HG02798 (cell line): ENCODE measurements at regions not wholly inside any gene's neighbourhood (a gene's known extent, or its start where the extent isn't known, plus 50 kb on each side); places are given as distances from the start of the nearest gene placed in this dataset.
A peak's percentile ranks its signal among the peaks of the same experiment; 100 is the strongest.
"Not testable (repeated sequence)": the region's sequence is repeated elsewhere in the genome, so short reads cannot be mapped to it uniquely, and the experiment has no call there.

Source experiments
- ATAC-seq: cut with Tn5 transposase; IDR thresholded peaks from one replicate; pipeline ENCODE4 v1.9.1; 2021; ENCODE audit warnings: mild to moderate bottlenecking; ENCODE audit not compliant: unreplicated experiment, poor library complexity

DNA sequence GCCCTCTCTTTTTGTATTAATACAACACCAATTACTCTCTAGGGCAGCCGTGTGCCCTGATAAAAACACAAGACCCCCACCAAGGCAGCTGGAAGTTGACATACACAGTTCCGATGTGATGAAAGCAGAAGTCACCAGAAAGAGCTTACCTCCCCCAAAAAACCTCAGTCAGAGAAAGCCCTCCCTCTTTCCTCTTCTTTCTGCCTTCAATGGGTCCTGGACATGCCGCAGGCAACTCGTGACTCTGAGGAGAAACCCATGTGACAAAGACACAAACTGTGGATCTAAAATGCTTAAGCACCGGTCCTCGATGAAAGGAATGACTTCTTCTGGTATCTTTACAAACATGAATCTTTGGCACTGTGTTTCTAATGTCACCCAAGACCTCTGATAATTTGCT is 117.7 kb upstream of the CCDC28A start:
- ATAC-seq = no peak

DNA sequence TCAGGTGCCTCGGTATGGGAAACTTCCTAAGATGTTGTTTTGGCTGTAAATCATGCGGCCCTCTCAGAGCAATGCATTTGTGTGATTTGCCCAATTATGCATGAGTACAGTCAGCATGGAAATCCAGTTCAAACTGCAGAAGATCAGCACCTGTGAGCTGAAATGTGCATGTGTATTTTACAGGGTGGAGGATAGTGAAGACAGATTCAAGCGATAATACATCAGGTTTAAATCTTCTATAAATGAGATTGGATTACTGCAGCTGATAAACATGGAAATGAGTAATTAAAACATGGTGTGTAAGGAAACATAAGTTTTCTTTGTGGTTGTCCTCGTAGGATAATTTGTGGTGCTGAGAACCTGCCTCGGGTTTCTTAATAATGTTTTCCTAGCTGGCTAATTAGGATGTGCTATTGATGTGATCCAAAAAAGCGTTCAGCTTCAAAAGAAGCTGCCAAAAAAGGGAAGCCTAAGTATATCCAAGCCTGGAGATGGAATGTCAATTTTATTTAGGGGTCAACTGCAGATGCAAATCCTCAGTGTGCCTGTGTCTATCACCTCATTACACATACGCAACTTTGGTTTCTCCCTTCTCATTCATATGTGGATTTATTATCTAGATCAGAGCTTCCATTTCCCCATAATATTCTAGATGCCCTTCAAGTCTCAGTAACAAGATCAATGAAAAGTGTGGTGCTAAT is 117.1 kb upstream of the CCDC28A start:
- no peak for ATAC-seq

DNA sequence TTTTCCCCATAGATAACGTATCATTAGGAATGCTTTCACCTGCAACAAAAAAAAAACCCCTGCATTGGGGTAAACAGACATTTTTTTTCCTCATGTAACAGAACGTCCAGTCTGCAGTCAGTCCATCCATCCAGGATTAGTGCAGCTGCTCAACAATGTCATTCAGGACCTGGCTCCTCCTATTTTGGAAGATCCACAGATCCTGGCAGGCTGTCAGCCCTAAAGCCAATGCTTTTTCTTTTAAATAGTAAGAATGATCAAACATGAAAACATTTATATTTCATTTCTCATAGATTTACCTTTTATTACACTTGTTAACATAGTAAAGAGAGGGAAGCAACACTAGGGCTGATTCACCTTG is 116.5 kb upstream of the CCDC28A start:
- ATAC-seq = no peak

DNA sequence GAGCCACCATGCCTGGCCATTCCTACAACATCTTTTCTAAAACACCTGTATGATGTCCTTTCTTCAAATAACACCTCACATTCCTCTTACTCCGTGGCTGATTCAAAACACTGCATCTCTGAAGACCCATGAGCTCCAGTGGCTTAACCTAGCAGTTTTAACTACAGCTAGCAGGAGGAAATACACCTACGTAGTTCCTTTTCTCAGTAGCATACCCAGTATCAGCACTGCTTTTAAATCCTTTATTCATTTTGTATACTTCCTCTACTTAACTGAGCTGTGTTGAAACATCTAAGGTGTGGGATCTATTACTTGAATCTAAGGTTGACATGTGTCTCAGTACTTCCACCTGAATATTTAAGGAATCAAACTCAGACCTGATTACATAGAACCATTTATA is 113.6 kb upstream of the CCDC28A start:
- ATAC-seq = peak; percentile 66

DNA sequence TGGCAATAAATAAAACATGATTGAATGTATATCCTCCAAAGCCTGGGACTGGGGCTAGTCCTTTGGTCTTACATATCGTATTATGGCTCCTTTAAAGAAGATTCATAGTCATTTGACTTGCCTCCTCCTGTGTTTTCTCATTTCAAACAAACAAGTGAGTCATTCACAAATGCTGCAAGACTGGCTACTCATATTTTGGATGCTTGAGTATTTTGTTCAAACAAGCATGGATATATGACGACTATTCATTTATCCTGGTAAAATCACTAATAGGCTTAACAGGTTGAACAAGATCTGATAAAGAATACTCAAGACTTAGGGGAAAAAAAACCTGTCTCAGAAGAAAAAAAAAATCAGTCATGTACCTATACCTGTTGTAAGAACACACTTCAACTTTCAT is 111.1 kb upstream of the CCDC28A start:
- ATAC-seq = no peak

DNA sequence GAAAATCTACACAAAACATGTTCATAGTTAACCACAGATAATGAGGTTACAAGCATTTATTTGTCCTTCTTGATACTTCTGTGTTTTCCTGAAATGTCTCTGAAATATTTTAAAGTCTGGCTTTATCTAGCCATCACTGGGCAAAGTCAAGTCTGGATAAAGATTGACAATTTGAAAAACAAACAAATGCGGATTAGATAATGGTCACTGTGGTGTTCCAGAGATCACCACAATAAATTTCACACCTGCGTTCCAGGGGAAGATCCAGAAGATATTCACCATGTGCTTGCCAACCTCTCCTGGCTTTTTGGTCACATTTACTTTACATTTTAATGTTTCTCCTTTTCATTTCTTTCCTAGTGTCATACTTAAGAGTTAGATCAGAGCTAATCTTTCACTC is 109.7 kb upstream of the CCDC28A start:
- ATAC-seq = no peak

DNA sequence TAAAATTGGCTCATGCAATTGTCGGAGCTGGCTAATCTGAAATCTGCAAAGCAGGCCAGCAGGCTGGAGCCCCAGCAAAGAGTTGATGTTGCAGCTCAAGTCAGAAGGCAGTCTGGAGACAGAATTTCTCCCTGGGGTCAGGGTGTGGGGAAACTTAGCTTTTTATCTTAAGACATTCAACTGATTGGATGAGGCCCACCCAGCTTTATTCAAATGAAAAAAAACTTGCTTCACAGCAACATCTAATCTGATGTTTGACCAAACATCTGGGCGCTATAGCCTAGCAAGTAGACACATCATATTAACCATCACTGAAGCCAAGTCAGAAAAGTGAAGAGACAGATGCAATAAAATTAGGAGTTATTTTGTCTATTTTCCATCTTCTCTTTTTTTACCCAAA is 108.8 kb upstream of the CCDC28A start:
- ATAC-seq = no peak

DNA sequence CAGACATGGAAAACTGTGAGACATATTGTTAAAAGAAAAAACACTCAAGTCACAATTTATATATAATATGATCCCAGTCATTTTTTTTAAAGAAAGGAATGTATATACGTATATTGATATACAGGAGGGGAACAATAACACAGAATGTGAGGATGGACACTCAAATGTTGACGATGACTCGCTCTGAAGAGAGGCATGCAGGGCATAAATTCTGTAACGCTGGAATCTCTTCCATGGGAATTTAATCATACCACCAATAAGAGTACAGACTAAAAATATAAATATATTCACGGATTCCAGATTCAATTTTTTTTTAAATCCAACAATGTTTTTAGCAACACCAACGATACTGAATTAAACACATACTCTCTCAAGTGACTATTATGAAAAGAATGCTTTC is 106.9 kb upstream of the CCDC28A start:
- no peak for ATAC-seq

DNA sequence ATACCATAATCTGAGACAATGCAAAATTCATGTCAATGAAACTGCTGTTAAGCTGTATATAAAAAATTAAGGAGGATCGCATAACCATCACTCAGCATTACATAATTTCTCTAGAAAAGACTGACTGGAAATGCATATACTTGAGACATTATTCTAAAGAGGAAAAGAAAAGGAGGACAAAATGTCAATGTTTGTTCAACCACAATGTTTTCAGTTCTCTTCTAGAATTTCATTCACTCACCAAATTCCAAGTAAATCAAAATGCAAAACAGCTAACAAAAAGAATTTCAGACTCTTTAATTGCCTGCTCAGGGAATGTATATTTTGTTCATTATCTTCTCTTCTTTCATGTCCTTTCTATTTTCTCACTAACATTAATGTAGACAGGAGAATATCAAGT is 106.2 kb upstream of the CCDC28A start:
- ATAC-seq = no peak

DNA sequence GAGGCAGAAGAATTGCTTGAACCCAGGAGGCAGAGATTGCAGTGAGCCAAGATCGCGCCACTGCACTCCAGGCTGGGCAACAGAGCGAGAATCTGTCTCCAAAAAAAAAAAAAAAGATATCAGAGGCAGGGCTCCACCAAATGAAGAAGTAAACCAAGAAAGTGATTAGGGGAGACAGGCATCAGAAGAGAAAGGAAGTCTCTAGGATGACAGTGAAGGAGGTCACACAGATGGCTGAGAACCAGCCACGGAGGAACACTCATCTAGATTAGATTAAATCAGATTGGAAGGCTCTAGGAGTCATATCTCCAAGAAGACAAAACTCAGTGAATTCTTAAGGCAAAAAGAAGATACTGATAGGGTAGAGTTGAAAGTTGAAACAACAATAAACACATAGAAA is 102.2 kb upstream of the CCDC28A start:
- ATAC-seq = no peak

DNA sequence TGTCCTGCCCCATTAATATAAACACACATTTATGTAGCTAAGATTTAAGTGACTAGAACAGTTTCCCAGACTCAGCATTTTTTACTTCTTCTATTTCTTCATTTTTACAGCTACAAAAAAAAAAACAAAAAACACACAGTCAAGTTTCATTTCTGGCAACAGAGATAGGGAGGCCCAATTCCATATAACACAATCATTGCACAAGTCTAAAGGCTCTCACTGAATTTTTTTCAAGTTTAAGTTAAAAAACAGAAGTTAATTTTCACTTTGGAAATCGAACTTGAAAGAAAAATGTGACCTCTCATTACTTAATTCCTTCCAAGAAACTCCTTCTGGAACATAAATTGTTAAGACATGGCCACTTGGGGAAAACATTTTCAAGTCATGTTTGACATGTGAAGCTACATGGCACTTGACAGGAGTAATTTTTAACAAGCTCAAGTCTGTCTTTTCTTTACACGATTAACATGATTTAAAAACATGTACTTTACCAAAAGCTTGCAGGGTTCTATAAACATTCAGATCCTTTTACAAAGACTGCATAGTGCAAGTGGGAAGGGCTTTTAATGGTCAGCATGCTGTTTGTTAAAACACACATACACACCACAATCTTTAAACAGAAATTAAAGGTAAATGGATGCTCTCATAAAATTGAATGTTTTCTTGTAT is 100.1 kb upstream of the CCDC28A start:
- ATAC-seq = no peak

DNA sequence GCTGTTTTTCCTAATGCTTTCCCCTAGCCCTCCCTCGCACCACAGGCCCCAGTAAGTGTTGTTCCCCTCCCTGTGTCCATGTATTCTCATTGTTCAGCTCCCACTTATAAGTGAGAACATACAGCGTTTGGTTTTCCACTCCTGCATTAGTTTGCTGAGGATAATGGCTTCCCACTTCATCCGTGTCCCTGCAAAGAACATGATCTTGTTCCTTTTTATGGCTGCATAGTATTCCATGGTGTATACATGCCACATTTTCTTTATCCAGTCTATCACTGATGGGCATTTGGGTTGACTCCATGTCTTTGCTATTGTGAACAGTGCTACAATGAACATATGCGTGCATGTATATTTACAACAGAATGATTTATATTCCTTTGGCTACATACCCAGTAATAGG is 99.1 kb upstream of the CCDC28A start:
- not testable (repeated sequence) for ATAC-seq

DNA sequence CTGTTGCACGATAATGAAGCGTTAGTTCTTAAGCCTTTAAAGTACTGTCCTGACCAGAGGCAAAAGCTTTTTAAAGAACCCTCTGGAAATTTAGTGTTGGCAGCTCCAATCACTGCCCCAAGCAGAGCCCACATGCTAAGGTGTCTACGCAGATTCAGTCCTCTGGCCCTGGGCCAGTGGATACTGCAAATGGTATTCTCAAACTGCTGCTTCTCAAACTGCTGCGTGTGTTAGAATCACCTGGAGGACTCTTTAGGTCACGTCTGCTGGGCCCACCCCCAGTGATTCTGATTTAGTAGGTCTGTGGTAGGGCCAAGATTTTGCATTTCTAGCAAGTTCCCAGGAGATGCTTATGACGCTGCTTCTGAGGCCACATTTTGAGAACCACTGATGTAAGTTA is 96.0 kb upstream of the CCDC28A start:
- no peak for ATAC-seq

DNA sequence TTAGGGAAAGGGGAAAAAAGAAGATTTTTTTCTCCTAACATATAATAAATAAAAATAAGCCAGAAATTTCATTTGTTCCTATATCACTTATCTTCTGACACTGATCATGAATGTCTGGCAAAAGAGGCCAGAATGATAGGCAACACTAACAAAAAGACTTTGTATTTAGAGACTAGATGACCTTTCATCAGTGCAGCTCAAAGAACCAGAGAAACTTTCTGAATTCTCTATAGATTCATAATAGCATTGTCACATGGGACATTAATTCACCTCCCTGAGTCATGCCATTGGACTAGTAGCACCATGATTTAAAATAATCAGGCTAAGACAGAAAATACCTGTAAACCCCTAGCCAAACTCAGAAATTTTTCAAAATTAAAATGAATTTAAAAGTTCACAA is 95.4 kb upstream of the CCDC28A start:
- ATAC-seq = no peak

DNA sequence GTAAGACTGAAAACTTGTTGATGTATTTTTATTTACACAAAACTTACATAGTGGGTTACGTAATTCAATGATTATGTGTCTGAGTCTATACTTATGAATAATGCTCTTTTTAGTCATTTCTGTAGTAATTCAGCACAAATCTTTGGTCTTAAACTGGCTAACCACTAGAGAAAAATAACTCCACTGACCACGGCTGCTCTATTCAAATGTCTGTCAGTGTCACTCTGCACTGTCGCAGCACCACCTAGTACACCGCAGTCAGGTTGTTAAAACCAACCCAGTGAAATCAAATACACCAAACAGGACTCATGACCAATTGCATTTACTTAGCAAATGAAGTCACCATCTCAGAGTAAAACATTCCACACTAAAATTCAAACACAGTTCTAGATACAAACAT is 93.5 kb upstream of the CCDC28A start:
- ATAC-seq = peak; percentile 41

DNA sequence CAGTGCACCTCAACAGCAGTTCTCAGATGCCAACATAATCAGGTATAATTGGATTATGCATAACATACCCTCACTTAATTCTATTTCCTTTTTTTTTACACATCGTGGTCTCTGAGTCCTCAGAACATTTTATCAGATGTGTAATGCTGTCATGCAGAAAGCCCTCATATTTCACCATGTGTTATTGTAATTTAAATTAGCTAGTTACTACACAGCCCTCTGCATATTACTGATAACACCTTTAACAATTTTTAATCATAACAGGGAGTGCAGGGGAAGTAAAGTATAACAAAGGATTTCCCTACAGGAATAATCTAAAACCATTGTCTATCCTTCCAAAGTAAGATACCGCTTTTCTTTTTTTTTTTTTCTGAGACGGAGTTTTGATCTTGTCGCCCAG is 91.9 kb upstream of the CCDC28A start:
- ATAC-seq = no peak

DNA sequence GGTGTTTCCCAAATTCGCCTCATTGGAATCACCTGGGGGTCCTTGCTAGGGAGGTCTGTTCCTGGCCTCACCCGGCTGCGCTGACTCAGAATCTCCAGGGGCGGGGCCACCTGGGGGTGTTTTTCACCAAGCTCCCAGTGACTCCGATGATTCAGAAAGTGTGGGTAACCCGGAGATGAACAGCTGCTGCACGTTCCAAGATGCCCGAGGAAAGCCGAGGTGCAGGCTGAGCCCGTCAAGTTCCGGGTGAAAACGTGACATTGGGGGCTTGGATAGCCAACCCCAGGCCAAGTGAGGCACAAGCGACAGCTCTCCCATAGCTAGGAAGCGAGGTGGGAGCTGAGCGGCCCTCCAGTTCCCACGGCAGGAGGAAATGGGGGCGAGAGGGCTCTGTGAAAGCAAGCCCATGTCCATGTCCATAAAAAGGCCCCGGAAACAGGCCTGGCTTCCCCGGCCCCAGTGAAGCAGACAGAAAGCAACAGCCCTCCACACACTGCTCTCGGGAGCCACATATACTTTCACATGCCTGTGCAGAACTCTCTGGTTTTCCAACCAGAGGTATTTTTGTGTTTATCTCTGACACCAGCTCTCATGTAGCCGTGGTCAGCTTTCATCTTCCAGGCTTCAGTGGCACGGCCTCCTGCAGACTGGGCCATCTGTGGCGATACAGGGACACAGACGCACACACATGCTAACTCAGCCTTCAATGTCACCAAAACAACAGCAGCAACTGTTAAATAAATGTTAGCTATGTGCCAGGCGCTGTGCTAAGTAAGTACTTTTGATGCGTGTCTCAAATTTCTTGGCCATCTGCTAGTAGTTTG is 90.7 kb upstream of the CCDC28A start:
- no peak for ATAC-seq

DNA sequence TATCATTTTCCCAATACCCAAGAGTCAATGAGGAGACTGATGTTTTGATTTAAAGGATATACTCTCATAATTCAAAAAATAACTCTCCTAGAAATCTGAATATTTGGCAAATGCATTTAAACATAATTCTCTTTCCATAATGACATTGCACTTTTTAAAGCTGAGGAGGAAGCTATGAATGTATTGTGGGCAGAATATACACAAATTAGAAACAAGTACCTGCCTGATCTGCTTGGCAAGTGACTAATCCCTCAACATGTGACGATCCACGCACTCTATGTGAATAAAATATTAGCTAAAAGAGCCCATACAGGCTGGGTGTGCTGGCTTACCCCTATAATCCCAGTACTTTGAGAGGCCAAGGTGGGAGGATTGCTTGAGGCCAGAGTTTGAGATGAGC is 88.3 kb upstream of the CCDC28A start:
- no peak for ATAC-seq

DNA sequence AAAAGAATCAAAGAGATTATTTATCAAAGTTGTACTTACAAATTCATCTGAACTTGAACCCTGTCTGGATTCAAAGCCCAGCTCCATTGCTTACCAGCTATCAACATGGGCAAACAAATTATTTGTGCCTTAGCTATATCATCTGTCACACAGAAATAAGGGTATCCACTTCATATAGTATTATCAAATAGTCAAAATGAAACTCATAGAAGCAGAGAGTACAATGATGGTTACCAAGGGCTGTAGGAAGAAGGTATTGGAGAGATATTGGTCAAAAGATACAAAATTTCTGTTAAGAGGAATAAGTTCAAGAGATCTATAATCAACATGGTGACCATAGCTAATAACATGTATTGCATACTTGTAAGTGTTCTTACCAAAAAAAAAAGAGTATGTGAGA is 87.8 kb upstream of the CCDC28A start:
- no peak for ATAC-seq

DNA sequence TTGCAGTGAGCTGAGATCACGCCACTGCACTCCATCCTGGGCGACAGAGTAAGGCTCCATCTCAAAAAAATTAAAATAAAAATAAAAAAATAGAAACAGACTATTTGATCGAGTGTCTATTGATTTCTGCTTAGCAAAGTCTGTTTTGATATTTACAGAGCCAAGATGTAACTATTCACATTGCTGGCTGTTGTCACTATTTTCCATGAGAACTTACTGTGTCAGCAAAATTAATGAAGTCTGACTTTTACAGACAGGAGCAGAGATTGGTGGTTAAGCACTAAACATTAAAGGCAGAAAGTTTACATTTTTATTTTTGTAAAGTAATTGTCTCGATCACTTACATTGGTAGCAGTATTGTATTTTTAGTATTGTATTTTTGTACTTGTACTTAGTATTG is 85.0 kb upstream of the CCDC28A start:
- ATAC-seq = no peak

DNA sequence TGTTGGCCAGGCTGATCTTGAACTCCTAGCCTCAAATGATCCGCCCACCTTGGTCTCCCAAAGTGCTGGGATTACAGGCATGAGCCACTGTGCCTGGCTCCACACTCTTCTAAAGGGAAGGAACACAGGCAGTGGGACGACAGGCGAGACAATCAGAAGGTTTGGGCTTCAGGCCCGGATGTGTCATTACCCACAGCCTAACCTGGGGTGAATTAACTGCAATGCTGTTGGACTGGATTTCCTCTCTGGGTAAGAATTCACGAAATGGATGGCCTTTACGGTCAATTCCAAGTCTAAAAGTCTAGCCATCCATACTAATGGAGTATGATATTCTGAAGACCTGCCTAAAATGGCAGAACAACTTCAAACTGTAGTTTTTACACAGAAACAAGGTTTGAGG is 83.7 kb upstream of the CCDC28A start:
- no peak for ATAC-seq
